Neural progenitor cell (in vitro differentiated cells): ENCODE measurements at regions not wholly inside any gene's neighbourhood (a gene's known extent, or its start where the extent isn't known, plus 50 kb on each side); places are given as distances from the start of the nearest gene placed in this dataset.

Source experiments
- CTCF ChIP-seq: fragments of 200-600 bp; sonication (generic); IDR thresholded peaks from 2 replicates; pipeline ENCODE4 v1.5.1; 2017; ENCODE audit warnings: antibody characterized with exemption, mild to moderate bottlenecking
- EZH2 ChIP-seq: fragments of 200-600 bp; sonication (generic); IDR thresholded peaks from 2 replicates; pipeline ENCODE4 v1.6.1; 2017; ENCODE audit warnings: antibody characterized with exemption, mild to moderate bottlenecking, moderate library complexity

DNA sequence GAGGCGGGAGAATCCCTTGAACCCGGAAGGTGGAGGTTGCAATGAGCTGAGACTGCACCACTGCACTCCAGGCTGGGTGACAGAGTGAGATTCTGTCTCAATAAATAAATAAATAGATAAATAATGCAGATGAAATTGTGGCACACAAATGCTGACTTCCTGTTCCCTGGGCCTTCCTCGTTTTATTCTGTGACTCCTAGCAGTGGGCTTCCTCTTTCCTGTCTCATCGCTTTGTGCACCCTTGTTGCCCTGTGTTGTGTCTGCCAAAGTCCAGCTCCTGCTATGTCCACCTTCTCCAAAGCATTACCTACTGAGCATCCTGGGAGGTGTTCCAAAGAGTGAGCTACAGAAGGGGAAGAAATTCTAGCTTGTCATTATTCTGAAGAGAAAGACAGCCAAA is 100.2 kb upstream of the TIAM2 start:
- no peak for TF ChIP-seq CTCF
- no peak for TF ChIP-seq EZH2
